ENCODE measurements at regions not wholly inside any gene's neighbourhood (a gene's known extent, or its start where the extent isn't known, plus 50 kb on each side); places are given as distances from the start of the nearest gene placed in this dataset.
"Not testable (repeated sequence)": the region's sequence is repeated elsewhere in the genome, so short reads cannot be mapped to it uniquely, and the experiment has no call there.

DNA sequence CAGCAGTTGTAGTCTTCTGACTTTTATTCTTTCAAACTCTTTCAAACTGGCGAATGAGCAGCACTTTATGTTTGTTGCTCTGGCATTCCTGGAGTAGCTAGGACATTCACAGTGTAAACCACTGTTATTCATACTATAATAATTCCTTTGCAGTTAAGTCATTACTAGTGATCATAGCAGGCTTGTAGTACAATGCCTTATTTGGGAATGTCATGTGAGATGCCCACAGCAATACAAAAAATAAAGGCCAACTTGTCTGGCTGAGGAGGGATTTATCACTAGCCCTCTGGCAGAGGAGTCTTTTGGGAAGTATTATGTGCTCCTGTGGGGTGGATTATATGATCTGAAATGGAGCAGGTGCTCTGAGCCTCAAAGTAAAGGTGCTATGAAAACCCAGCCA lies 197.2 kb downstream of the VGLL3 start:
- DNase-seq = no peak

DNA sequence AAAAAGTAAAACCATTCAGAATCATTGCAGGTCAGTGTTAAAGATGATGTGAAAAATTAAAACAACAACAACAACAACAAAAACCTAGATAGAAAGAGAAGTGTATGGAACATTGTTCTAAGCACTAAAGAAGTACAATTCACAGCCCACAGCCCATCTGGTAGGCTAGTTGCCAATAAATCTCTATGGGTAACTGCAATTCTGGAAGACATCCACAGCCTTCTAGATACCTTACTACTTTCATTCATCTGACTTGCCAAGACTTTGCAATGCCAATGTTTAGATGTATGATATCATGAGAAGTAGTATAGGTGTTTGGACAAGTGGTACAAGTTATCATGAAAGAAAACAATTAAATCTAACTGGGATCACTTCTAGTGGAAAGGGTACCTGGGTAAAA lies 198.6 kb downstream of the VGLL3 start:
- DNase-seq = no peak

DNA sequence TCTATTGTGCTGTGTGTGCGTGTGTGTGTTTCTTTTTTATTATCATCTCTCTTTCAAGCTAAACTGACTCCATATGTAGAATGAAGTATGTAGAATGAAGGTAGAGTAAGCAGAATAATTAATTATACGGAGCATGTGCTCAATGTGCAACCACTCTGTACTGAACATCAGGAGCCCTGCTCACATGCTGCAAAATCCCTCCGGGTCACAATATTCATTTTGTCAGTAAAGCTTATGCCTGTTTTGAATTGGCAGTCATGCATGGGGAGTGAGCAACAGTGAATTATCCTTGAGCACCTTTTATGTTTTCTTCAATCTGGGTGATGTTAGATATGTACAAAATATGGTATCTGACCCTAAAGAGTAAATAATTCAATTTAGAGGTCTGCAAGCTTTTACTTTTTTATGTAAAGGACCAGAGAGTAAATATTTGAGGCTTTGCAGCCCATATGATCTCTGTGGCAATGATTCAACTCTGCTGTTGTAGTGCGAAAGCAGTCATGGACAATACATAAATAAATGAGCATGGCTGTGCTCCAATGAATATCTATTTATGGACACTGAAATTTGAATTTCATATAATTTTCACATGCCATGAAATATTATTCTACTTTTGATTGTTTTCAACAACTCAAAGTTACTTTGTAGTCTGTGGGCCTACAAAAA lies 199.9 kb downstream of the VGLL3 start:
- DNase-seq = no peak

DNA sequence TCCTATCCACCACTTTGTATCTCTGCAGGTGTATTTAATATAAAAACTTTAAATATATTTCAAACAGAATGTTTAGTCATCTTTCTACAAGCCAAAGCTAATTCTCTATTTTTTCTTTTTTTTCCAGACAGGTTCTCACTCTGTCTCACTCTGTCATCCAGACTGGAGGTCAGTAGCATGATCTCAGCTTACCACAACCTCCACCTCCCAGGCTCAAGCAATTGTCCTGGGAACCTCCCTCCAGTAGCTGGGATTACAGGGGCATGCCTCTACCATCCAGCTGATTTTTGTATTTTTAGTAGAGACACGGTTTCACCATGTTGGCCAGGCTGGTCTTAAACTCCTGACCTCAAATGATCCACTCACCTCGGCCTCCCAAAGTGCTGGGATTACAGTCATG lies 202.6 kb downstream of the VGLL3 start:
- DNase-seq = no peak

DNA sequence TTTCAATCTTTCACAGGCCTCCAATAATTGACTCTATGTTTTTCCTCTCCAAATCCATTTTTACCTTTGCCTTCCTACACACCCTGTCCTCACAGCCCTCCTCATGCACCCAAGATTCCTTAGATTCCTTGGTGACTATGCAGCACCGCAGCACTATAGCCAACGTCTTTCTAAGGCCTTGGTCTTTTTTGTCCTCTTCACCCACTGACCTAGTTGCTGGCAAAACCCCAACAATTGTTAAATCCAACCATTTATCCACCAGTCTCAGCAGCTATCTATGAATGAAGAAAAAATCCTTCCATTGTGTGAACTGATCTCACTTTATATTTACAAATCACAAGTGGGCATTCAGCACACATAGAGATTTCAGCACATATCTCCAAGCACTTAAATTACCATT lies 203.9 kb downstream of the VGLL3 start:
- no peak for DNase-seq

- no peak for DNase-seq
These were observed 205.6 kb downstream of the VGLL3 start for GRCh38 chr3:86785386-86785785.

- no peak for DNase-seq
These were observed 208.1 kb downstream of the VGLL3 start for GRCh38 chr3:86782866-86783265.

DNA sequence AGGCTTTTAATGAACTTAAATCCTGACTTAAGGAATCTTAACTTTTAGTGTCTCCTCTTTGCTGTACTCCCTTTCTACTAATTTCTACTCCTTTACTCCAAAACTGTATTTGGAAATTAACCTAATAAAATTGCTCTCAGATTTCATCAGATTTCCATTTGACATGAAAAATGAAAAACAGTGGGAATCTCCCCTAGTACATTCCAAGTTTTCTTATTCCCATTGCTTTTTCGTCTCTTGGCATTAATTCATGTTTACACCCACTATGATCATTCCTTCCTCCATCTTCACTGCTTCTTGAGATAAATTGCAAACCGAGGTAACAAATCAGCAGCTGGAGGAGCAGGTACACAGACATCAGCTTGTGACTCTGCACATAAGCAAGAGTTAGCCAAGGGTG lies 208.7 kb downstream of the VGLL3 start:
- DNase-seq = no peak

DNA sequence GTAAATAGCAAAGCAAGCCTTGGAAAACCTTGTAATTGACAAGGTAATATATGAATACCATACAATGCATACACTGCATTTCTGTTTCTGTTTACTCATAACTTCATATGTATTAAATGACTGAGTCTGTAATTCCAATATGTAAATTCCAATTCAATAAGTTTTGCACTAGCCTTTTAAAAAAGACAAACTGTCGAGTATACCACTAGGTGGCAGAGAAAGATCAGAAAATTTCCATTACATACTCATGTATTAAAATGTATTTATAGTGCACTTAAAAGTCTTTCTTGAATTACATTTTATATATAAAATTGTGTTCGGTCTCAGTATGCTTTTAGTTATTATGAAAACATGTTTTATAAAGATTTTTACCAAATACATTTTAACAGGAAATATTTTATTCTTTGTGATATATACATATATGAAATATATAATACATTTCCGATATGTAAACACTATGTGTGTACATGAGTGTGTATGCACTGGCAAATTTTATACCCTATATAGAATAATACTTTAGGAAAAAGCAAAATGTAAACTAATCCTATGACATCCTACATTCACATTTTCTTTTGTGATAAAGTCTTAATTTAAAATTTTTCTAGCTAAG lies 216.8 kb downstream of the VGLL3 start:
- DNase-seq = no peak

- no peak for DNase-seq
These were observed 218.2 kb downstream of the VGLL3 start for GRCh38 chr3:86772699-86773098.

DNA sequence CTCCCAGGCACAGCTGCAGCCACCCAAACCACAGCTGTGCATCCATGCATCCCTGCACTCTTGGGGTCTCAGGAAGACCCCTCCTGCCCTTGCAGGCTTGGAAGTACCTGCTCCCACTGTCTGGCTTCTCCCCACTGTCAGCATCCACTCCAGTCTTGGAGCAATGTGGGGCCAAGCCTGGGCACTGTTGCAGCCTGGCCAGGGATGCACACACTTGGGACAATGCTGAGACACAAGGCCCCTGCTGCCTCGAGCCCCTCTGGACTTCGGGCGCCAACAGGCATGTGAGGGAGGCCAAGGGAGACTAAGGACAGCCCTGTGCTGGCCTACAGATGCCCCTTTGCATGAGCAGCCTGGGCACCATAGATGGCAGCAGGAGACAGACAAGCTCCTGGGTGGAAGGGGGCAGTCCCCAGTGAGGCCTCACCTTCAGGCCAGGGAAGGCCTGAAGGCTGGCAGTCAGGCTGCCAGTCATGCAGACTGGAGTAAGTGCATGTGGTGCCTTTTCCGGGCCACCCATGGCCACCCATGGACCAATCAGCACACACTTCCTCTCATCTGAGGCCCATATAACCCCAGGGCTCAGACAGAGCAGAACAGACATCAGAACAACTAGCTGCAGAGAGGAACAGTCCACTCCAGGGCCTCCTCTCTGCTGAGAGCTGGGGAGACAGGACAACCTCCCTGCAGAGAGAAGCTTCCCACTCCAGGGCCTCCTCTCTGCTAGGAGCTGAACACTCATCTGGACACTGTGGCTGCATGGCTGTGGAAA lies 219.0 kb downstream of the VGLL3 start:
- DNase-seq = no peak

DNA sequence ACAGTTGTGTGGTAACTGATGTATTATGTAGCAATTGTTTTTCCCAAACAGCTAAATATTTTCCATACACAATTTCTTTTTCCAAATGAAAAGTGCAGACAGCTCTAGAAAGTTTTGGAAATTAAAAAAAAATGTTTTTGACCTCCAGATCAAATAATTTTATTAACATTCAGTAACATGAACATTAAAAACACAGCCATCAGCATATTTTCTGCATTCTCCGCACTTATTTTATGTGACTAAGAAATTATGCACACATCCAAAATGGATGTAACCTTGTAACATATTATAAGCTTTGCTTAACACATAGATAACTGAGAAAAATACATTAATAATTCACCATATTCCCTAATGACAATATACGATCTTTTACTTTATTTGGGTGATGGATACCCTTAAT lies 224.6 kb downstream of the VGLL3 start:
- no peak for DNase-seq

DNA sequence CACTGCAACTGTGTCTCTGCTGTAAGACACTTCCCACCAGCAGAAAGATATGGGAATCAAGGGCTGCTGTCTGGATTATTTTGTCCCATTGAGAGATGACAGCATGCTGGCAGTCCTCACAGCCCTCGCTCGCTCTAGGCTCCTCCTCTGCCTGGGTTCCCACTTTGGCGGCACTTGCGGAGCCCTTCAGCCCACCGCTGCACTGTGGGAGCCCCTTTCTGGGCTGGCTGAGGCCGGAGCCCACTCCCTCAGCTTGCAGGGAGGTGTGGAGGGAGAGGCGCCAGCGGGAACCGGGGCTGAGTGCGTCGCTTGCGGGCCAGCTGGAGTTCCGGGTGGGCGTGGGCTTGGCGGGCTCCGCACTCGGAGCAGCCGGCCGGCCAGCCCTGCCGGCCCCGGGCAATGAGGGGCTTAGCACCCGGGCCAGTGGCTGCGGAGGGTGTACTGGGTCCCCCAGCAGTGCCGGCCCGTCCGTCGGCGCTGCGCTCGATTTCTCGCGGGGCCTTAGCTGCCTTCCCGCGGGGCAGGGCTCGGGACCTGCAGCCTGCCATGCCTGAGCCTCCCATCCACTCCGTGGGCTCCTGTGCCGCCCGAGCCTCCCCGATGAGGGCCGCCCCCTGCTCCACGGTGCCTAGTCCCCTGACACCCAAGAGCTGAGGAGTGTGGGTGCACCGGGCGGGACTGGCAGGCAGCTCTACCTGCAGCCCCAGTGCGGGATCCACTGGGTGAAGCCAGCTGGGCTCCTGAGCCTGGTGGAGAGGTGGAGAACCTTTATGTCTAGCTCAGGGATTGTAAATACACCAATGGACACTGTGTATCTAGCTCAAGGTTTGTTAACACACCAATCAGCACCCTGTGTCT lies 233.4 kb downstream of the VGLL3 start:
- not testable (repeated sequence) for DNase-seq

GRCh38 chr3:86748015-86748414 lies 242.9 kb downstream of the VGLL3 start:
- DNase-seq = no peak

DNA sequence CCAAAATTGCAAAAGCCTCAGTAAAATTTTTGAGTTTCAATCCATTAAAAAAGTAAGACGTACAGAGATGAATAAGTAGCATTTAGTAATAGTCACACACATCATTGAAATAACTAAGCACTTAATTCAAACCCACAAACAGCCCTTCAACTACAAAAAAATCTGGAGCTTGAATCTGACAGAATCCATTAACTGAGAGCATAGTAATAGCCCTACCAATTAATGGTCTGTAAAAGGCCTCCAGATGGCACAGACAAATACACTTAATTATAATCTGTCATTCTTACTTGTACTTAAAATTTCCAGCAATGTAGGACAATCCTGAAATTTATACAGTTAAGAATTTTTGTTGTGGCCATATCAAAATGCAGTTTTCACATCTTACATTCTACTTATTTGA lies 246.9 kb downstream of the VGLL3 start:
- DNase-seq = no peak

GRCh38 chr3:86743233-86743632 lies 247.7 kb downstream of the VGLL3 start:
- no peak for DNase-seq

- DNase-seq = no peak
These were observed 250.2 kb downstream of the VGLL3 start for GRCh38 chr3:86740751-86741150.

DNA sequence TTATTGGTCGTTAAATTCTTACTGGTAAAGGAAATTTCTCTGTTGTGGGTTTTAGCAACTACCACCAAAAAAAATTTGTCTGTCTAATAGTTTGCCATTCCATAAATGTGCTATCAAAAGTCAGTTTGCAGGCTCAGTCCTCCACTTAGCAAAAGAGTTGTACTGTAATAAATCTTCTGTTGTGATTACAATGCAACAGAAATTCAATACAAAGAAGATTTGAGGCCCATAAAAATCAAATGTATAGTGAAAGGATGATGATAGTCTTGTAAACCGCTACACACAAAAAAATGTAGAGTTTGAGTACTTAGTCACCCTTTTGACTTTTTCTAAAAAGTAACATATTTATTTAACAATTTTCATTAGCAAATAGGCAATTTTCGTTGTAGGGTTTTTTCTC lies 251.7 kb downstream of the VGLL3 start:
- DNase-seq = no peak

DNA sequence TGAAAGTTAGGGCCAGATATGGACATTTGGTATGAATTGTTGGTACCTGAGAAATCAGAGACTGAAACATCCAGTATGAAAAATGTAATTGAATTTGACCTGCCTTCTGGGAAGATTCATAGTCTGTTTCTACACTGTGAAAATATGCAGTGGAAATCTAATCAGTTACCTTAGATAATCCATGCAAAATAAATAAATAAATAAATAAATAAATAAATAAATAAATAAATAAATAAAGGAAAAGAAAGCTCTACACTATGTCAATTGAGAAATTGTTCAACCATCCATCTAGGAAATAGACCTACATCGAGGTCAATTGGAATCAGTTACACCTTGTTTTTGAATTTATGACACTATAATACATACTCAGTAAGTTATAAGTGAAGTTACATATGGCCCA lies 252.3 kb downstream of the VGLL3 start:
- no peak for DNase-seq

- no peak for DNase-seq
These were observed 253.4 kb downstream of the VGLL3 start for GRCh38 chr3:86737517-86737916.

DNA sequence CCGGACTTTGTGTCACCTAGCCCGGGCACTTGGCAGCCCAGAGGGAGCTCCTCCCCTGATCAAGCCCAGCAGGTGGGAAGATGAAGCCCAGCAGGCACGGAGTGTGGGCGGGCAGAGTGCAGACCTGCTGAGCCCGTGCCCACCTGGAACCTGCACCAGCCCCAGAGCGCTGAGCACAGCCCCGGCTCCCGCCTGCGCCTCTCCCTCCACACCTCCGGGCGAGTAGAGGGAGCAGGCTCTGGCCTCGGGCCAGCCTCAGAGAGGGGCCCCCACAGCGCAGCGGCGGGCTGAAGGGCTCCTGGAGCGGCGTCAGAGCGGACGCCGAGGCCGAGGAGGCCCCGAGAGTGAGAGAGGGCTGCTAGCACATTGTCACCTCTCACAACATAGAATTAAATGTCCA lies 257.7 kb downstream of the VGLL3 start:
- no peak for DNase-seq

DNA sequence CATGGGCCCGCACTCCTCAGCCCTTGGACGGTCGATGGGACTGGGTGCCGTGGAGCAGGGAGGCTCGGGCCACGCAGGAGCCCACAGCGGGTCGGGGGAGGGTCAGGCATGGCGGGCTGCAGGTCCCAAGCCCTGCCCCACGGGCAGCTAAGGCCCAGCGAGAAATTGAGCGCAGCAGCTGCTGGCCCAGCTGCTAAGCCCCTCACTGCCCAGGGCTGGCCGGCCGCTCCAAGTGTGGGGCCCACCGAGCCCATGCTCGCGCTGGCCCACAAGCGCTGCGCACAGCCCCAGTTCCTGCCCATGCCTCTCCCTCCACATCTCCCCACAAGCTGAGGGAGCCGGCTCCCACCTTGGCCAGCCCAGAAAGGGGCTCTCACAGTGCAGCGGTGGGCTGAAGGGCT lies 259.4 kb downstream of the VGLL3 start:
- no peak for DNase-seq

GRCh38 chr3:86723433-86723832 lies 267.5 kb downstream of the VGLL3 start:
- DNase-seq = peak; percentile 2 to 6

All from NCI-H1930 (cell line).